H1 (cell line): ENCODE measurements at regions not wholly inside any gene's neighbourhood (a gene's known extent, or its start where the extent isn't known, plus 50 kb on each side); places are given as distances from the start of the nearest gene placed in this dataset.

Source experiments
- CTCF ChIA-PET: fragments of 300-600 bp; sonication (Branson Sonifier 250); formaldehyde crosslinking; loops from one replicate; lab custom pipeline; 2021; ENCODE audit not compliant: partially characterized antibody; lab: Charles Lee
- POLR2A ChIA-PET: fragments of 300-600 bp; sonication (Branson Sonifier 250); formaldehyde crosslinking; loops from one replicate; lab custom pipeline; 2021; ENCODE audit warnings: inconsistent platforms; ENCODE audit not compliant: partially characterized antibody; lab: Charles Lee
- DNase-seq, 2 experiments: peaks; one replicate each; pipeline versions ENCODE4 v3.0.0 to v3.0.0-alpha.2; 2010 to 2022; ENCODE audit warnings: low spot score in 2 of 2, low read depth in 1 of 2, mixed read lengths in 1 of 2
- FAIRE-seq: peaks from 2 replicates; lab custom pipeline; 2011; peaks lifted over from hg19 to GRCh38; lab: Jason Lieb, UNC
- H2AFZ ChIP-seq: 2 replicates; pipeline ENCODE4 v1.8.1; 2012; ENCODE audit warnings: low read length, inconsistent platforms
- H2AK5ac ChIP-seq: 2 replicates; pipeline ENCODE4 v1.6.1; 2013; ENCODE audit warnings: low read depth, low read length
- H2BK120ac ChIP-seq: replicated peaks from 2 replicates; pipeline ENCODE3; 2013; ENCODE audit warnings: low read depth, low read length, inconsistent platforms
- H2BK12ac ChIP-seq: 2 replicates; pipeline ENCODE4 v1.6.1; 2013; ENCODE audit warnings: low read depth, low read length
- H2BK15ac ChIP-seq: 2 replicates; pipeline ENCODE4 v1.6.1; 2013; ENCODE audit warnings: low read length
- H2BK20ac ChIP-seq: 2 replicates; pipeline ENCODE4 v1.6.1; 2013; ENCODE audit warnings: low read length
- H2BK5ac ChIP-seq: 2 replicates; pipeline ENCODE4 v1.6.1; 2013; ENCODE audit warnings: low read depth, low read length
- H3K14ac ChIP-seq: 2 replicates; pipeline ENCODE4 v1.6.1; 2013; ENCODE audit warnings: inconsistent platforms; ENCODE audit not compliant: insufficient read length
- H3K18ac ChIP-seq: 2 replicates; pipeline ENCODE4 v1.6.1; 2013; ENCODE audit warnings: low read length; ENCODE audit errors: extremely low read depth
- H3K23ac ChIP-seq: 2 replicates; pipeline ENCODE4 v1.6.1; 2013; ENCODE audit warnings: inconsistent platforms; ENCODE audit not compliant: insufficient read length
- H3K23me2 ChIP-seq: 2 replicates; pipeline ENCODE4 v1.6.1; 2013; ENCODE audit warnings: low read depth, low read length
- H3K27ac ChIP-seq: 2 replicates; pipeline ENCODE4 v1.6.1; 2011; ENCODE audit warnings: low read depth, low read length, inconsistent platforms
- H3K27me3 ChIP-seq, 4 experiments: replicated peaks in 1 of 4; 1 replicate in 1 of 4; 2 replicates in 3 of 4; pipeline versions ENCODE4 v1.6.1 to v1.8.1; 2011 to 2013; ENCODE audit warnings: low read length in 3 of 4, mild to moderate bottlenecking in 3 of 4, inconsistent platforms in 2 of 4, mixed read lengths in 2 of 4, moderate library complexity in 1 of 4; ENCODE audit not compliant: control insufficient read depth in 3 of 4, insufficient read depth in 3 of 4; ENCODE audit errors: extremely low read depth in 1 of 4
- H3K36me3 ChIP-seq, 4 experiments: 2 replicates each; pipeline versions ENCODE4 v1.6.1 to v1.8.1; 2011 to 2013; ENCODE audit warnings: mild to moderate bottlenecking in 4 of 4, low read length in 3 of 4, moderate library complexity in 2 of 4, control low read depth in 1 of 4, inconsistent platforms in 1 of 4; ENCODE audit not compliant: insufficient read depth in 4 of 4, control insufficient read depth in 2 of 4
- H3K4ac ChIP-seq: replicated peaks from 2 replicates; pipeline ENCODE3; 2013; ENCODE audit warnings: low read length, low read depth, mixed read lengths, inconsistent platforms; ENCODE audit not compliant: insufficient read length
- H3K4me1 ChIP-seq, 4 experiments: replicated peaks in 1 of 4; 1 replicate in 1 of 4; 2 replicates in 3 of 4; pipeline versions ENCODE4 v1.6.1 to v1.8.1; 2011 to 2013; ENCODE audit warnings: low read length in 3 of 4, inconsistent platforms in 2 of 4, mixed read lengths in 1 of 4; ENCODE audit not compliant: insufficient read depth in 4 of 4, control insufficient read depth in 3 of 4
- H3K4me2 ChIP-seq, 2 experiments: 2 replicates each; pipeline versions ENCODE4 v1.6.1 to v1.8.1; 2011 to 2013; ENCODE audit warnings: low read depth in 2 of 2, low read length in 2 of 2, control low read depth in 1 of 2, inconsistent platforms in 1 of 2, mild to moderate bottlenecking in 1 of 2; ENCODE audit not compliant: insufficient read depth in 1 of 2
- H3K4me3 ChIP-seq, 4 experiments: fragments of 200-600, 300-600 bp in 1 of 4; sonication (generic), shearing (Covaris generic), sonication (Bioruptor Twin) in 1 of 4; 2 replicates each; pipeline versions ENCODE4 v1.5.1 to v1.8.1; 2011 to 2016; ENCODE audit warnings: low read length in 4 of 4, low read depth in 3 of 4, control low read depth in 2 of 4, inconsistent platforms in 2 of 4, mild to moderate bottlenecking in 2 of 4, mixed read lengths in 1 of 4, moderate library complexity in 1 of 4; ENCODE audit not compliant: insufficient read depth in 2 of 4; ENCODE audit errors: extremely low read depth in 1 of 4
- H3K56ac ChIP-seq: replicated peaks from 2 replicates; pipeline ENCODE3; 2013; ENCODE audit warnings: low read depth, mild to moderate bottlenecking, mixed read lengths, low read length, inconsistent platforms; ENCODE audit not compliant: insufficient read length
- H3K79me1 ChIP-seq: 2 replicates; pipeline ENCODE4 v1.6.1; 2013; ENCODE audit warnings: low read depth, low read length, control low read depth
- H3K79me2 ChIP-seq, 2 experiments: 2 replicates each; pipeline versions ENCODE4 v1.6.1 to v1.8.1; 2012 to 2013; ENCODE audit warnings: low read length in 2 of 2, mild to moderate bottlenecking in 2 of 2, inconsistent platforms in 1 of 2; ENCODE audit not compliant: insufficient read depth in 2 of 2, control insufficient read depth in 1 of 2
- H3K9ac ChIP-seq, 4 experiments: replicated peaks in 1 of 4; 1 replicate in 1 of 4; 2 replicates in 3 of 4; pipeline versions ENCODE4 v1.6.1 to v1.8.1; 2011 to 2013; ENCODE audit warnings: low read depth in 3 of 4, low read length in 3 of 4, control low read depth in 2 of 4, mild to moderate bottlenecking in 2 of 4, moderate library complexity in 2 of 4, inconsistent platforms in 1 of 4; ENCODE audit errors: extremely low read depth in 1 of 4
- H3K9me3 ChIP-seq, 2 experiments: 2 replicates each; pipeline versions ENCODE4 v1.6.1 to v1.8.1; 2012 to 2013; ENCODE audit warnings: mild to moderate bottlenecking in 2 of 2, moderate library complexity in 2 of 2, control low read depth in 1 of 2, inconsistent platforms in 1 of 2, low read depth in 1 of 2, low read length in 1 of 2, mixed read lengths in 1 of 2; ENCODE audit not compliant: insufficient read depth in 2 of 2
- H4K20me1 ChIP-seq, 2 experiments: replicated peaks in 1 of 2; 2 replicates each; pipeline versions ENCODE3 to v1.8.1; 2011 to 2013; ENCODE audit warnings: inconsistent platforms in 2 of 2, low read length in 2 of 2, mild to moderate bottlenecking in 1 of 2; ENCODE audit not compliant: insufficient read depth in 2 of 2, control insufficient read depth in 1 of 2
- H4K5ac ChIP-seq: 2 replicates; pipeline ENCODE4 v1.6.1; 2013; ENCODE audit warnings: low read length, low read depth, mixed read lengths, inconsistent platforms; ENCODE audit not compliant: insufficient read length
- H4K8ac ChIP-seq: 2 replicates; pipeline ENCODE4 v1.8.0; 2013; ENCODE audit warnings: mild to moderate bottlenecking, moderate library complexity, low read length, inconsistent platforms; ENCODE audit not compliant: insufficient read depth; ENCODE audit errors: extremely low read depth
- H4K91ac ChIP-seq: replicated peaks from 2 replicates; pipeline ENCODE3; 2013; ENCODE audit warnings: low read length, mixed read lengths, inconsistent platforms; ENCODE audit not compliant: insufficient read length
- CBX8 ChIP-seq: fragments of 300-800, 300-1000 bp; sonication (generic); IDR thresholded peaks from 2 replicates; pipeline ENCODE4 v1.7.1; 2016; ENCODE audit warnings: low read depth, low read length, borderline replicate concordance
- SP4 ChIP-seq: IDR thresholded peaks from 2 replicates; pipeline ENCODE4 v1.6.1; 2012; ENCODE audit warnings: low read length, inconsistent platforms
- WGBS, 2 experiments: shearing (Covaris generic) in 1 of 2; methylation state at CpG; one replicate each; pipeline versions ENCODE4 v1.1.6 to v1.1.7; 2013 to 2015; ENCODE audit warnings: low lambda C conversion rate in 2 of 2, mixed read lengths in 2 of 2, inconsistent platforms in 1 of 2, low coverage in 1 of 2, missing lambda C conversion rate in 1 of 2; ENCODE audit not compliant: insufficient replicate concordance in 2 of 2, insufficient coverage in 1 of 2, insufficient read length in 1 of 2; ENCODE audit errors: extremely low coverage in 1 of 2, missing lambda C conversion rate in 1 of 2; 5-methylcytosine and 5-hydroxymethylcytosine counted together

DNA sequence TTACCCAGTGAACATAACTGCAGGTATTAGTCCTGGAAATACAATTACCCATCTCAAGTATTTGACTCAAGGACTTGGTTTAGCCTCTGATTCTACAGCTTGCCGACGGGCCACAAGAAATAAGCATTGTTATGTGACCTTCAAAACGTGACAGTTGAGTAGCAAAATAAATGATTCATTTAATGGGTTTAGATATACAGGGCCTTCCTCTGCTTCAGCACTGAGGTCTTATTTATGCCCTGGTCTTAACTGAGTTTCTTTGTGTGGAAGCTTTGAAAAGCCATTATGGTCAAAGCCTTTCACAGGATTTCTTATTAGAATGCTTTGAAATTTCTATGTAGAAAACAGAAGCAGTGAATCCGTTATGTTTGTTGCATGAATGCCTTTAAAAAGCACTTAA, 899.2 kb upstream of the API5 start:
- Histone ChIP-seq H3K23me2 (no peaks in the 10 kb centered on the region), H3K79me1 (no peaks in the 10 kb centered on the region), H3K14ac (no peak overlapping the region), H3K18ac (no peak overlapping the region), H3K56ac (no peak overlapping the region), H3K27me3 (no peaks in the 10 kb centered on the region), H4K20me1 (no peaks in the 10 kb centered on the region), H3K36me3 (no peaks in the 10 kb centered on the region), H2BK5ac (no peak overlapping the region), H2BK15ac (no peak overlapping the region), H4K91ac (no peak overlapping the region), H3K23ac (no peak overlapping the region), H2AFZ (no peak overlapping the region), H3K9me3 (no peaks in the 10 kb centered on the region), H2AK5ac (no peak overlapping the region), H4K5ac (no peak overlapping the region), H3K4me3 (no peak overlapping the region), H3K4me2 (no peak overlapping the region), H2BK20ac (no peak overlapping the region), H2BK12ac (no peak overlapping the region), H2BK120ac (no peak overlapping the region), H4K8ac (no peak overlapping the region), H3K9ac (no peak overlapping the region), H3K79me2 (no peaks in the 10 kb centered on the region), H3K4me1 (peaks cover 0 to 2% (median 0%) of the 10 kb centered on the region in 4 experiments; a peak in 1 of 7 replicates), H3K4ac (no peak overlapping the region), H3K27ac (no peak overlapping the region)
- DNase-seq (no peak), FAIRE-seq (no peak)
- ChIA-PET CTCF (no interaction called here), POLR2A (no interaction called here)
- 85% methylated on average over 4 of the region's 4 CpGs; no CpG with 5 or more reads in 1 of the 2 experiments for WGBS, 2 experiments
- TF ChIP-seq CBX8 (no peak), SP4 (no peak)
